ENCODE measurements at regions not wholly inside any gene's neighbourhood (a gene's known extent, or its start where the extent isn't known, plus 50 kb on each side); places are given as distances from the start of the nearest gene placed in this dataset.

- TF ChIP-seq CTCF (conservative IDR thresholded peaks at IDR 0.05): no peak
- no peak for TF ChIP-seq ZFX (IDR thresholded peaks at IDR 0.05)
Observed at GRCh38 chr16:64531401-64531800, 590.5 kb downstream of the CDH11 start.

All from C4-2B (cell line).